Osteoblast (primary cell): ENCODE measurements at regions not wholly inside any gene's neighbourhood (a gene's known extent, or its start where the extent isn't known, plus 50 kb on each side); places are given as distances from the start of the nearest gene placed in this dataset.

Experiments
- DNase-seq: peaks from one replicate; pipeline ENCODE4 v3.0.0; 2011; ENCODE audit warnings: low spot score, mixed read lengths; ENCODE audit not compliant: insufficient read length; ENCODE audit errors: missing footprints
- H2AFZ ChIP-seq: 2 replicates; pipeline ENCODE4 v1.6.0; 2011; ENCODE audit warnings: mild to moderate bottlenecking, low read length
- H3K27ac ChIP-seq: 2 replicates; pipeline ENCODE4 v1.5.1; 2011; ENCODE audit warnings: mild to moderate bottlenecking, low read depth, low read length, moderate library complexity
- H3K27me3 ChIP-seq: 2 replicates; pipeline ENCODE4 v1.6.0; 2012; ENCODE audit warnings: mild to moderate bottlenecking, control low read depth, inconsistent platforms, low read length, moderate library complexity; ENCODE audit not compliant: insufficient read depth
- H3K36me3 ChIP-seq: 2 replicates; pipeline ENCODE4 v1.5.1; 2011; ENCODE audit warnings: mild to moderate bottlenecking, low read length, control low read depth, moderate library complexity; ENCODE audit not compliant: insufficient read depth
- H3K4me1 ChIP-seq: 2 replicates; pipeline ENCODE4 v1.5.1; 2011; ENCODE audit warnings: mild to moderate bottlenecking, low read length, control low read depth, moderate library complexity; ENCODE audit not compliant: insufficient read depth
- H3K4me2 ChIP-seq: 2 replicates; pipeline ENCODE4 v1.6.0; 2011; ENCODE audit warnings: mild to moderate bottlenecking, low read length; ENCODE audit not compliant: insufficient read depth
- H3K4me3 ChIP-seq: fragments of 200-600 bp; sonication (generic); 3 replicates; pipeline ENCODE4 v1.5.1; 2012; ENCODE audit warnings: mild to moderate bottlenecking, low read length, inconsistent platforms; ENCODE audit not compliant: insufficient read depth
- H3K79me2 ChIP-seq: 2 replicates; pipeline ENCODE4 v1.6.0; 2012; ENCODE audit warnings: mild to moderate bottlenecking, low read length, control low read depth, inconsistent platforms; ENCODE audit not compliant: insufficient read depth
- H3K9me3 ChIP-seq: 2 replicates; pipeline ENCODE4 v1.5.1; 2011; ENCODE audit warnings: low read depth, low read length, control low read depth
- H4K20me1 ChIP-seq: 2 replicates; pipeline ENCODE4 v1.6.0; 2012; ENCODE audit warnings: mild to moderate bottlenecking, low read length, control low read depth; ENCODE audit not compliant: insufficient read depth
- CTCF ChIP-seq: IDR thresholded peaks from 2 replicates; pipeline ENCODE4 v1.5.1; 2011; ENCODE audit warnings: mild to moderate bottlenecking, low read depth, low read length, moderate library complexity; ENCODE audit errors: extremely low read depth

- no peaks in the 10 kb centered on the region for H4K20me1 ChIP-seq
- H3K9me3 ChIP-seq: no peaks in the 10 kb centered on the region
- no peaks in the 10 kb centered on the region for H3K79me2 ChIP-seq
- H3K4me3 ChIP-seq: no peak overlapping the region
- no peak overlapping the region for H3K27ac ChIP-seq
- no peak for DNase-seq
- TF ChIP-seq CTCF: no peak
- H3K27me3 ChIP-seq: no peaks in the 10 kb centered on the region
- no peak overlapping the region for H2AFZ ChIP-seq
- H3K4me2 ChIP-seq: no peak overlapping the region
- no peaks in the 10 kb centered on the region for H3K4me1 ChIP-seq
- no peaks in the 10 kb centered on the region for H3K36me3 ChIP-seq
Measured at GRCh38 chr5:128673000-128673399, 135.0 kb upstream of the FBN2 start.

GRCh38 chr5:128673411-128673957 is 135.4 kb upstream of the FBN2 start:
- H3K79me2 ChIP-seq: no peaks in the 10 kb centered on the region
- H3K9me3 ChIP-seq: no peaks in the 10 kb centered on the region
- H3K4me3 ChIP-seq: no peak overlapping the region
- TF ChIP-seq CTCF: no peak
- no peak overlapping the region for H3K4me2 ChIP-seq
- no peaks in the 10 kb centered on the region for H3K4me1 ChIP-seq
- no peak for DNase-seq
- H4K20me1 ChIP-seq: no peaks in the 10 kb centered on the region
- no peak overlapping the region for H3K27ac ChIP-seq
- no peaks in the 10 kb centered on the region for H3K36me3 ChIP-seq
- no peaks in the 10 kb centered on the region for H3K27me3 ChIP-seq
- no peak overlapping the region for H2AFZ ChIP-seq

GRCh38 chr5:128673970-128674369 is 135.9 kb upstream of the FBN2 start:
- no peaks in the 10 kb centered on the region for H3K9me3 ChIP-seq
- no peak for TF ChIP-seq CTCF
- no peak overlapping the region for H3K27ac ChIP-seq
- H3K36me3 ChIP-seq: no peaks in the 10 kb centered on the region
- DNase-seq: no peak
- no peaks in the 10 kb centered on the region for H3K4me1 ChIP-seq
- no peak overlapping the region for H3K4me2 ChIP-seq
- no peaks in the 10 kb centered on the region for H3K79me2 ChIP-seq
- no peaks in the 10 kb centered on the region for H4K20me1 ChIP-seq
- H3K4me3 ChIP-seq: no peak overlapping the region
- no peak overlapping the region for H2AFZ ChIP-seq
- no peaks in the 10 kb centered on the region for H3K27me3 ChIP-seq

GRCh38 chr5:128674837-128675446 is 136.9 kb upstream of the FBN2 start:
- DNase-seq: peak; percentile 50
- no peaks in the 10 kb centered on the region for H3K4me1 ChIP-seq
- no peak overlapping the region for H2AFZ ChIP-seq
- no peaks in the 10 kb centered on the region for H3K27me3 ChIP-seq
- no peaks in the 10 kb centered on the region for H3K9me3 ChIP-seq
- no peaks in the 10 kb centered on the region for H3K36me3 ChIP-seq
- H3K4me2 ChIP-seq: no peak overlapping the region
- no peak overlapping the region for H3K4me3 ChIP-seq
- no peak overlapping the region for H3K27ac ChIP-seq
- H4K20me1 ChIP-seq: no peaks in the 10 kb centered on the region
- H3K79me2 ChIP-seq: no peaks in the 10 kb centered on the region
- TF ChIP-seq CTCF: peak; percentile 83
